Lower leg skin (tissue), 4 donors: ENCODE measurements at regions not wholly inside any gene's neighbourhood (a gene's known extent, or its start where the extent isn't known, plus 50 kb on each side); places are given as distances from the start of the nearest gene placed in this dataset.

Experiments
- DNase-seq, 2 donors: peaks; one replicate each; pipeline ENCODE4 v3.0.0-alpha.2; 2019; ENCODE audit warnings: low spot score in 2 of 2
- H3K4me3 ChIP-seq: fragments of 200-600 bp; sonication (generic); 2 replicates; pipeline ENCODE4 v1.5.1; 2017; ENCODE audit warnings: mild to moderate bottlenecking, low read depth; ENCODE audit not compliant: poor library complexity, severe bottlenecking
- CTCF ChIP-seq, 3 donors: fragments of 450-650 bp; IDR thresholded peaks; one replicate each; pipeline ENCODE4 v1.5.1; 2016; ENCODE audit warnings: antibody characterized with exemption in 3 of 3, mild to moderate bottlenecking in 3 of 3, moderate library complexity in 2 of 3
- POLR2A ChIP-seq, 2 donors: fragments of 450-650 bp; IDR thresholded peaks; one replicate each; pipeline ENCODE4 v1.6.1; 2016 to 2017; ENCODE audit warnings: antibody characterized with exemption in 2 of 2, mild to moderate bottlenecking in 1 of 2, moderate library complexity in 1 of 2
- WGBS, 2 donors: methylation state at CpG; one replicate each; pipeline ENCODE4 v1.1.5; 2018; 5-methylcytosine and 5-hydroxymethylcytosine counted together
- intact Hi-C: fragments of 100-400 bp; cut with DNase I; formaldehyde crosslinking; loops from one replicate; pipeline ENCODE4 v1.15.0; 2023; ENCODE audit warnings: low total_unique reads

- no peak for DNase-seq
- no peak overlapping the region for H3K4me3 ChIP-seq
- TF ChIP-seq CTCF (IDR thresholded peaks at IDR 0.05) (no peak), POLR2A (IDR thresholded peaks at IDR 0.05) (no peak)
- 82 to 86% methylated on average over 3 of the region's 3 CpGs for WGBS, 2 donors
- intact Hi-C loops = no loop called here
Measured at GRCh38 chr5:167869125-167869524, 422.3 kb upstream of the WWC1 start.

- intact Hi-C loops = no loop called here
- no peak overlapping the region for H3K4me3 ChIP-seq
- no peak for DNase-seq
- no peak for TF ChIP-seq POLR2A (IDR thresholded peaks at IDR 0.05)
- TF ChIP-seq CTCF (IDR thresholded peaks at IDR 0.05) = no peak
Measured at GRCh38 chr5:167870055-167870454, 421.4 kb upstream of the WWC1 start.

- no peak for DNase-seq
- TF ChIP-seq CTCF (IDR thresholded peaks at IDR 0.05) (no peak), POLR2A (IDR thresholded peaks at IDR 0.05) (no peak)
- no peak overlapping the region for H3K4me3 ChIP-seq
- intact Hi-C loops = no loop called here
- 68% methylated on average over 2 of the region's 2 CpGs for WGBS, 2 donors
Measured at GRCh38 chr5:167871091-167871490, 420.4 kb upstream of the WWC1 start.

GRCh38 chr5:167872791-167873190 lies 418.7 kb upstream of the WWC1 start:
- WGBS, 2 donors = 56 to 80% methylated on average over 2 of the region's 2 CpGs

GRCh38 chr5:167877114-167877722 lies 414.2 kb upstream of the WWC1 start:
- no peak for TF ChIP-seq POLR2A (IDR thresholded peaks at IDR 0.05)
- TF ChIP-seq CTCF (IDR thresholded peaks at IDR 0.05) = no peak
- H3K4me3 ChIP-seq = no peak overlapping the region
- intact Hi-C loops = no loop called here
- DNase-seq = no peak
- 80 to 96% methylated on average over 5 of the region's 5 CpGs for WGBS, 2 donors

More at GRCh38 chr5:167872791-167873190, 418.7 kb upstream of the WWC1 start:
- intact Hi-C loops = no loop called here
- H3K4me3 ChIP-seq = no peak overlapping the region
- TF ChIP-seq CTCF (IDR thresholded peaks at IDR 0.05) = no peak
- no peak for DNase-seq

- H3K4me3 ChIP-seq = no peak overlapping the region
- DNase-seq = no peak
- intact Hi-C loops = no loop called here
- TF ChIP-seq POLR2A (IDR thresholded peaks at IDR 0.05) (no peak), CTCF (IDR thresholded peaks at IDR 0.05) (no peak)
- WGBS, 2 donors = 72 to 97% methylated on average over 1 of the region's 1 CpG
Measured at GRCh38 chr5:167877924-167878323, 413.5 kb upstream of the WWC1 start.
